Head of caudate nucleus (tissue), 42 donors: ENCODE measurements at regions not wholly inside any gene's neighbourhood (a gene's known extent, or its start where the extent isn't known, plus 50 kb on each side); places are given as distances from the start of the nearest gene placed in this dataset.
"Not testable (repeated sequence)": the region's sequence is repeated elsewhere in the genome, so short reads cannot be mapped to it uniquely, and the experiment has no call there.

Experiments
- DNase-seq, 42 donors: peaks; one replicate each; pipeline versions ENCODE4 v3.0.0 to v3.0.0-alpha.2; 2020 to 2021; ENCODE audit warnings: mixed read lengths in 7 of 42
- intact Hi-C: fragments of 100-400 bp; cut with DNase I; formaldehyde crosslinking; loops from one replicate; pipeline ENCODE4 v1.15.0; 2022

DNA sequence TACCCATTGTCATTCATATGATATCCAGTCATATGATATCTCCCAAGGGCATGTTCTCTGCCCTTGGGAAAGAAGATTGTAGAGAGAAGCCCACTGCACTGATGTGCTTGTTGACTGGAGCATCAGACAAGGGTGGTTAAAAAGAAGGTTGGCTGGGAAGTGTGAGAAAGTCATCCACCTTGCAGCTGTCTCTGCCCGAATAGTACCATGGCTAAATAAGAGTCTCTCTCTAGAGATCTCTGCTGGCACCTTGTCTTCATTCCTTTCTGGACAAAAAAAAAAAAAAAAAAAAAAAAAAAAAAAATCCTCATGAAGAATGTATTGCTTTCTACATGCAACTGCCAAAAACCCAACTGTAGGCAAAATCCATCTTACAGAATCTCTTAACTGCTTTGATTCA lies 349.7 kb upstream of the ESRRG start:
- intact Hi-C loops = no loop called here
- DNase-seq = no peak

DNA sequence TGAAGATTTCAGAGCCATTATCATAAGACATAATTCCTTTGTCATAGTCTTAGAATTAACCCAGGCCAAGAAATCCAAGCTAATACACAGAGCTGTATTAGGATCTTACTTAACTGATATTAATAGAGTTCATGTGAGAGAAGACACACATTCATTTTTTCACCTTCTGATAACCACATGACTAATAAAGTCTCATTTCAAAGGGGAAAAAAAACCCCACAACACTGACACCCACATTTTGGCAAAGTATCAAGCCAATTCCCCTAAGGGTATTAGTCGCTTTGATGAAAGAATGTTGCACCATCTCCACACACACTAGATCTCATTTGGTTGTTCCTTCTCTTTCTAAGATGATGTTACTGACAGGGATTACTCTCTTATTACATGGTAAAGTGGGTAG lies 344.4 kb upstream of the ESRRG start:
- intact Hi-C loops = no loop called here
- DNase-seq = no peak

DNA sequence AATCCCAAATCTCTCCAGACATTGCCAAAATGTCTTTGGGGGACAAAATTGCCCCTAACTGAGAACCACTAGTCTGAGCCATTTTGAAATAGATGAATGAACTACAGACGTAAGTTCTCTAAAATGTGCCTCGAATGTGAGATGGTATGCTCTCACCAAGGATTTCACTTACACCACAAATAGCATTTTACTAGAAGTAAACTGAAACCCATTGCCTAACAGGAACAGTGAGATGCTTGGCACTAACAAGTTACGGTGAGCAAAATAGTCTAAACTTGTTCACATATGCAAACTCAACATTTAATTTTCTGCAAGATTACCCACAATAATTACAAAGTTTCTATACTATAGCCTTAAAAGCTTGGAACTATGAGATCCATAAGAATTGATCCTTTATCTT lies 343.6 kb upstream of the ESRRG start:
- intact Hi-C loops = no loop called here
- DNase-seq = no peak

DNA sequence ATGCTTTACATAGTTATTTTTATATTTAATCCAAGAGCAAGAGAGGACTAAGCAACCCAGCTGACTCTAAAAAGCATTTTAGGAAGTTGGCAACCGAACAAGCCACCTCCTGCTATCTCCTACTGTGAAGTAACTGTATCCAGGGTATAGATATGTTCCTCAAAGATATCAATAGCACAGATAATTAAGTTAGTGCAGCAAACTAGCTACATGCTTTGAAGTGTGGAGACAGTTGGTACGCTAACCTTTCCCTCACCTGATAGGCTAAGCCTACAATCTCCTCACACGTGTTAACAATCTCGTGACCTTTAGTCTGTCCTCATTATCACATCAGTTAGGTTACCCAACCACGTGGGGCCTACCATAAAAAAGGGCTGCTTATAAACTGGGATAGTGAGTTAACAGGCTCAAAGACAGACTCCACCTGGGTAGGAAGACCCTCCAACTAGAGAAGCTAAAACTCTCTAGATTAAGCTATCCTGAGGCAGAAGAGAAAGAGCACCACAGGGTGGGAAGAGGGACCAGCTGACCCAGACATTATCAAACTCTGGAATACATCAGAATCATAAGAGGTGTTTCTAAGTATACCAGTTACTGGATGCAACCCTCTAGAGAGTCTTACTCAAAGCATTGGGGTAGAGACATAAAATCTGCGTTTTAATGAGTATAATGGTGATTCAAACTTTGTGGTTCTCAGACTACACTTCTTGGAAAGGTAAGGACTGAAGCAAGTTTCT lies 340.1 kb upstream of the ESRRG start:
- no peak for DNase-seq

DNA sequence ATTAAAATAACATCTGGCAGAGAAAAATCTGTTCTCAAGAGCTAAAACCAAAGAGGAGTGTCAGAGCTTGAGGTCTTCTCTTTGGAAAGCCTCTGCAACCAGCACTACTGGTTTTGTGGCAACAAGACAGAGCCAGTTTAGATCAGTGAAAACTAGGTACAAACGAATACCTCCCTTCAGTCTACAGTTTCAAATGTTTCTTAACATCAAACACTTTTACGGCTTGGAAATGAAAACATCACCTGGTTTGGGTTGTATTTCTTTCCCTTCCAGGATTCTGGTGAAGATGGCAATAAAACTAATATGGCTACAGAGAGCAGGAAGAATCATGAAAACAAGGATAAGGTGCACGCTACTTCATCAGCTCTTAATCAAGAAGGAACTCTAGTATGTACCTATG lies 339.4 kb upstream of the ESRRG start:
- no peak for DNase-seq
- intact Hi-C loops = no loop called here

More for the DNA sequence above, 340.1 kb upstream of the ESRRG start:
- intact Hi-C loops = no loop called here

DNA sequence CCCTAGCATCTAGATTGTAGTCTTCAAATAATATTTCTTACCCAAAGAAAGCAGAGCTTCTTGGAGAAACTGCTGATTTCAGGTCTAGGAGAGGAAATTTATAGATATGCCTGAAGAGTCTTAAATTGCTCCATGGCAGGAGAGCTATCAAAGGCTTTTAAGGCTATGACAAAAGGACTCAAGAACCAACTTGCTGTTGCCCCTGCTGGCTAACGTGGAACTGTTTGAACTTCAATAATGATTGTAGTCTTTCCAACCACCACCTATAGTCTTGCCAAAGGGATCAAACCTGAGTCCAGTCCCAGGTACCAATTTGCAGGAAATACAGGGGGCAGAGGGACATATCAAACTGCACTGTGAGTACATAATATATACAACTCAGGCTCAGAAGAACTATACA lies 336.2 kb upstream of the ESRRG start:
- DNase-seq = no peak
- intact Hi-C loops = no loop called here

DNA sequence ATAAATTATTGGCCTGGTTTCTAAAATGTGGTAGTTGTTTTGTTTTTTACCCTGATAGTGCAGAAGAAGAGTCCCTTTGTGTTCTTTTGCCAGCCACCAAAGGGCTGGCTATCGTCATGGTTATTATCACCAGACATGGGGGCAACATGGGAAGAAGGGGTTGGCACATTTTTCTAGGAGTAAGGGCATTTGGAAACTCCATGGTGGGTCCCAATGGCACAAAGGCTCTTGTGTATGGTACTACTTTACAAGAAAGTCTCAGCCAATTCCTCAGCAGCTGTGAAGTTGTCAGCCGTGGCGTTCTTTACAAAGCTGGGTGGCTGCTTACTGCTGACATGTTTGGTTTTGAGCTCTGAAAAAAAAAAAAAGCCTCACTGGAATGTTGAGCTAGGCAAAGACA lies 330.4 kb upstream of the ESRRG start:
- intact Hi-C loops = no loop called here

DNA sequence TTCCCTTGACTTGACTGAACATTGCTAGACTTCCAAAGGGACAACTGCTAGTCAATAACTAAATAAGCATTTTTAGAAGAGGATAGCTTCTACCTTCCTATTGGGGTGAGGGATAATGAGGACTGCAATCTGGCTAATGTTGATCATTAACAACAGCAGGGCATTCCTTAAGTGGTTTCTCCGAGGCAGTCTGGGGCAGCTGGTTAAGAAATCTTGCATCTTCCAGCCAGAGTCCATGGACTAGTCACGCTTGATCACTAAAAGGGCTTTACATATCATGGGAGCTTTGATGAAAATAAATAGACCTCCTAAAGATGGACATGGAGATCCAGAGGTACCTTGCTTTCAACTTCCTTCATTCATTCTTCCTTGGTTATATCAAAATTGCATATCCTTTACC lies 329.4 kb upstream of the ESRRG start:
- intact Hi-C loops = no loop called here
- no peak for DNase-seq

More for the DNA sequence above, 330.4 kb upstream of the ESRRG start:
- DNase-seq = peak in 11 of 42 donors; percentile 6 to 36 (median 22)

DNA sequence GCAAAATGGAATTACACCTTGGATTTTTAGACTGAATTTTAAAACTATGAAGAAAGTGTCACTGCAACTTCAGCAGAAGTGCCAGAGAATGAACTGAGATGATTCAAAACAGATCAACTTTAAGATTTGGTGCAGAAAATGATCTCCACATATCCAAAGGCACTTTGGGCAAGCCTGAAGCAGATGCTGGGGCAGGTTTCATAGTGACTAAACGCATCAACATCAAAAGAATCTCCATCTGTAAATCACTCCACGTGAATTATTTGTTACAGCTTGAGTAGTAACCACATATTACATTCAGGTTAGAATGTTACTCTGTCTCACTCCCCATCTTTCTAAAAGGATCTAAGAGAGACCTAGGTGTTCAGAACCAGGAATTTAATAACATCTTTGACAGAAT lies 329.0 kb upstream of the ESRRG start:
- no peak for DNase-seq
- intact Hi-C loops = no loop called here

DNA sequence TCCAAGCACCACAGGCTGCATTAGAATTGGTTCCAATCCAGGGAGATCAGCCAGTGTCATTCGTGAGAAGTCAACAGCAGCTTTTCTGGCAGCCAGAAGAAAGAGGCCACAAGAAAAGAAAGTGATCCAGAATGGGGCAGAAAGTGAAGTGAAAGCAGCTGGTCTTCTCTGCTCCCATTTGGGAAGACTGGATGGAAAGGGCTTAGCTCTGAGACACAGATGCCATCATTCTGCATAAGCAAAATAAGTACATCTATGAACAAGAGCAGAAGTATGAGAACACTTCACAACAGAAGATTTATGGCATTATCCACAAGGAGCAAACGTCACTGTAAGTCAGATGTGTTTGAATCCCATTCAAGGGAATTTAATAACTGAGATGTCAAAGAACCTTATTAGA lies 326.5 kb upstream of the ESRRG start:
- DNase-seq = no peak
- intact Hi-C loops = no loop called here

DNA sequence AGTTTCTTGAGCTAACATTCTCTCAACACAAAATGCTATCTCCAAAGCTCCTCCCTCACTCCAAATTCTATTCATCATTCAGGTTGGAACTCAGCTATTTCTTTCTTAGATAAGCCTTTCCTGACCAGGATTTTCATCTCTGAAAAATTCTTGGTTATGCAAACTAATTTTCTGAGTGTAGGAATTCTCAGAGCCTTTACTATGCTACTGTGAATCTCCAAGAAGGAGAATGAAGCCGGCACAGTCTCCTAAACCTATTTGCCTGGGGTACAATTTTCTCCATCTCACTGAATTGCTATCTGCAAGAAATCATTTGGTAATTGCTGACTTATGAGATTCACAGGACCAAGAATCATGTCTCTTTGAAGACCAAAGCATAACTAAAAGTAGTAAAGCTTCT lies 325.9 kb upstream of the ESRRG start:
- no peak for DNase-seq
- intact Hi-C loops = no loop called here

DNA sequence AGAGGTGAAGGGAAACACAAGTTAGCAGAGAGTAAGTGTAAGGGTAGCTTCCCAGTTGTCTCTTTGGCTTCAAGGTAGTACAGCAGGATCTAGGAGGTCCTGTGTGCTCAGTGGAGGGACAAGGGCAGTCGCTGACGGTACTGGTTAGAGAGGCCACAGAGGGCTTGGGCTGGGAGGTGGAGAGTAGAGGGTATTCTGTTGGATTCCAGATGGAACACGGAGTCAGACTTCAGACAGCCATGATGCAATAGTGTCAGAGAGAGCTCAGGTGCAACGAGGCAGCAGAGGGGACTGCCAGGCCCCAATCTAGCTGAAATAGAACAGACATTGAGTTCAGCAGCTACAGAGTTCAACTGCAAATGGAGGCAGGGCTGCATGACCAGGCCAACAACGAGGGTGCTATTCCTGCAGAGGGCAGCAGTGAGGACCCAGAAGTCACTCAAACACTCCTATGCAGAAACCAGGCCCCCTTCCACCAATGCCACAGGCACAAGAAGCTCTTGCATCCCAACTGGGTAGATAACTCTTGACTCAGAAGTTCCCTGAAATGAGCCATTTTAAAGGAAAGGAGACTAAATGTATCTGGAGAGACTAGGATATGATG lies 325.0 kb upstream of the ESRRG start:
- intact Hi-C loops = no loop called here
- DNase-seq = peak in 6 of 42 donors; percentile 13 to 34 (median 20)

DNA sequence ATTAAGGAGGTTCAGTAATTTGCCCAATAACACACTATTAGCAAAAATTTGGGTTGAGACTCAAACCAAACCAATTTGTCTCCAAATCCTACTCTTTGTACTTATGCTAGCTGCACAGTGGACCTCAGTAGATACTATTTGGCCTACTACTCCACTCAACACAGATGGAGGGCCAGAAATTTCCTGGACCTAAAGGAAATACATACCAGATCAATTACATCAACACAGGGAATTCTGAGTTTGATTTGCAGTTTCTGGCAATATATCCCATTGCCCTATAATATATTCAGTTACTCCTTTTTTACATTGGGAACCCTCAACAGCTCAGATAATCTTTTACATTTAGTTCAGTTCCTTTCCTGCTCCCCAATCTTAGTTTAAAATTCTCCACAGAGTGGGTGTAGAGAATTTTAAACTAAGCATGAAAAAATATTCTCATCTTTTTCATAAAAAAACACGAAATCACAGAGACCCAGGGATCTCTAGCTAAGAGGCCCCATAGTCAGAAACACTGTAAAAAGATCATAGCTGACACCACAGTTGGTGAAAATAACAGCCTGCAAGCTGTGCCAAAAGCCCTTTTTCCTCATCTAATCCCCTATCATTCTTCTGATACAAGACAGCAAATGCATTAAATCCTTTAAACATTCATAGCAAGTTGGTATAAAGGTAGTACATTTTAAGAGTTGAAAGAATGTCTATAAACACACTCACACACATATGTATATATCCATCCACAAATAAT lies 317.7 kb upstream of the ESRRG start:
- intact Hi-C loops = no loop called here
- no peak for DNase-seq

DNA sequence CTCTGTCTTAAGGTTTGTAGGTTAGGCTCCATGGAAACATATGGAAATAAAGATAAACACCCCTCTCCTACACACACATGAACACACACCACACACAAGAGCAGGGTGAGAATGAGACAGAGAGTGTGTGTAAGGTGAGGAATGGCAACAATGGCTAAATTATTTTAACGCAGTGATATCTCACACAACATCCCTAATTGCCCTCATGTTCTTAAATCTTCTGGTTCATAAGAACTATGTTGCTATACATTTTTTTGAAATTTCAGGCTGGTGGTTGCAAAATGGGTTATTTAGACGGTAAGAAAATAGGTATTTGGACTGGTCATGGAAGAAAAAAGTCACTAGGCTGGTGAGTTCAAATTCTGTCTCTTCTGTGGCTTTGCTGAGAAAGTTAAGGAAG lies 316.7 kb upstream of the ESRRG start:
- DNase-seq = no peak
- intact Hi-C loops = no loop called here

DNA sequence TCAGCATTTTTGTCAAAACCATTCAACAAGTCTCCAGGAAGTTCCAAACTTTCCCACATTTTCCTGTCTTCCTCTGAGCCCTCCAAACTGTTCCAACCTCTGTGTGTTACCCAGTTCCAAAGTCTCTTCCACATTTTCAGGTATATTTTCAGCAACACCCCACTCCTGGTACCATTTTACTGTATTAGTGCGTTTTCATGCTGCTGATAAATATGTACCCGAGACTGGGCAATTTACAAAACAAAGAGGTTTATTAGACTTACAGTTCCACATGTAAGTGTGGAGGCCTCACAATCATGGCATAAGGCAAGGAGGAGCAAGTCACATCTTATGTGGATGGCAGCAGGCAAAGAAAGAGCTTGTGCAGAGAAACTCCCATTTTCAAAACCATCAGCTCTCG lies 315.9 kb upstream of the ESRRG start:
- intact Hi-C loops, DNase-seq: not testable (repeated sequence)

DNA sequence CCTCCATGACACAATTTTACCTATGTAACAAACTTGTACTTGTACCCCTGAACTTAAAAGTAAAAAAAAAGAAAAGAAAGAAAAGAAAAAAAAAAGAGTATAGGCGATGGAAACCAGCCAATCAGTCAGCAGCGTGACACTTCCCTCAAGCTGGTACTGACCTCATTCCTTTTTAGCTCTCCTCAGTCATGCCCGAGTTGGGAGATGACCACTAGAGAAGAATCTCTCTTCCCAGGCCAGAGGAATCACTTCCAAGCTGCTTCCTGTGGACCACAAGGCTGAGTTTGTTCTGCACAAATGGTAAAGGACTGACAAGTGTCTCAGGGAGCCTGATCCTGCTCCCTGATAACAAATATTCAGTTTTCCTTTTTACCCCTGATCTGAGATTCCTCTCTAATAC lies 313.5 kb upstream of the ESRRG start:
- DNase-seq = no peak

DNA sequence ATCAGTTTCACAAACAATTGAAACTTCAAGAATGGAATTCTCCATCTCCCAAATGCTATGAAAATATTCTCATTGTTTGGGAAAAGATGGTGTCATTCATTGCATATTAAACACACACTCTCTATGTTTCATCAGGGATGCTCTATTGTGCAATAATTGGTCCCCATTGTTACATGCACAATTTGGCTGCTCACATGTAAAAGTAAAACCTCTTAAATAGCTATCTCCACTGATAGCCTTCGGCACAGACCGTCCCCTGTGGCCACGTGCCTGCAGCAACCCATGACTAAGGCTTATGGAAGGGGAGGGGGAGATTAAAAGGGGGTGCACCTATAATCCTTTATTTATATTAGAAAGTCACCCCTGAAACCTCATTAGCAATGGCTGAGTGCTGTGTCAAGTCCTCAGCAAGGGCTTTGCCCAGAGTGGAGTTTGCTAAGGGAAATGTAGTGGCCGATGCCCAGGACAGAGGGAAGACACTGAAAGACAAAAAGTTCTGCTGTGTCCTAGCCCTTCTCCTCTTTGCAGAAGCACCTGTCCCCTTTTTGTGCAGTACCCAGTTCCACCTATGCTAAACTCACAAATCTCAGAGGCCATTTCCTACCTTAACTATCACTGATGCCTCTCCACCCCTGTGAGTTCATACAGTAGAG lies 309.6 kb upstream of the ESRRG start:
- intact Hi-C loops = no loop called here
- no peak for DNase-seq

More for the DNA sequence above, 313.5 kb upstream of the ESRRG start:
- intact Hi-C loops = no loop called here

DNA sequence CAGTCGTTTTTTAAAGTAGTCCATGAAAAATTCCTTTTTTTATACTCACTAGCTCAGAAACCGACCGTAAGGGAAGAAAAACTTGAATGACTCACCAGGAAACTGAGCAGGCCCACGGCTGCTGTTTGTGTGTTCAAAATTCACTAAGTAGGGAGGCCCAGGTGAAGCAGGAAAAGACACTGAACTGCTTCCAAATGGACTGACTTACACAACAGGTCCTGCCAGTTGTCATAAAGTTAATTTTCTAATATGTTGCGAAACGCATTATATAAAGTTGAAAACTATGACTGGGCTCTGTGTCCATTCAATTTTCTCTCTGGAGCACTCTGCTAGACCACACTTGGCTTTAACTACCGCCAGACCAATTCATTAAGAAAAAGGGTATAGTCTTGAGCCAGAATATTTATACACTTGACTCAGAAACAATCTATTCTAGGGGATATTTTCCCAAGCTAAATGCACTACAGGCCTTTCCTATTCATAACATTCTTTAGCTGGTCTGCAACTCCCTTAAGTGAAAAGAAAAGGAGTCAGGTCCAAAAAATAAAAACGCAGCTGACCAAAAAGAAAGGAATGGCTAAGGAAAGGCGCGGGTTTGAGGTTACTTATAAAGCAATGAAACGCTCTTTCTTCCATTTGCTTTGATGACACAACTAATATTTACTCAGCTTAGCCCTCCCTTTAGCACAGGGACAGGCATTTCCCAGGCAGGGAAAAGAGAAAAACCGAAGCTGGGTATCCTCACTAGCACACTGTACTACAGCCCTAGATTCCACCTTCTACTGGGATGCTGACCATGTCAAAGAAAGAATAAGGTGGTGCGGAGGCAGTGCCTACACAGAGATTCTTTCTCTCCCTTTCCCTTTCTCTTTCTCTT lies 306.3 kb upstream of the ESRRG start:
- peak in 11 of 42 donors; percentile 9 to 73 (median 22) for DNase-seq
- intact Hi-C loops = no loop called here
